ENCODE measurements at regions not wholly inside any gene's neighbourhood (a gene's known extent, or its start where the extent isn't known, plus 50 kb on each side); places are given as distances from the start of the nearest gene placed in this dataset.

DNA sequence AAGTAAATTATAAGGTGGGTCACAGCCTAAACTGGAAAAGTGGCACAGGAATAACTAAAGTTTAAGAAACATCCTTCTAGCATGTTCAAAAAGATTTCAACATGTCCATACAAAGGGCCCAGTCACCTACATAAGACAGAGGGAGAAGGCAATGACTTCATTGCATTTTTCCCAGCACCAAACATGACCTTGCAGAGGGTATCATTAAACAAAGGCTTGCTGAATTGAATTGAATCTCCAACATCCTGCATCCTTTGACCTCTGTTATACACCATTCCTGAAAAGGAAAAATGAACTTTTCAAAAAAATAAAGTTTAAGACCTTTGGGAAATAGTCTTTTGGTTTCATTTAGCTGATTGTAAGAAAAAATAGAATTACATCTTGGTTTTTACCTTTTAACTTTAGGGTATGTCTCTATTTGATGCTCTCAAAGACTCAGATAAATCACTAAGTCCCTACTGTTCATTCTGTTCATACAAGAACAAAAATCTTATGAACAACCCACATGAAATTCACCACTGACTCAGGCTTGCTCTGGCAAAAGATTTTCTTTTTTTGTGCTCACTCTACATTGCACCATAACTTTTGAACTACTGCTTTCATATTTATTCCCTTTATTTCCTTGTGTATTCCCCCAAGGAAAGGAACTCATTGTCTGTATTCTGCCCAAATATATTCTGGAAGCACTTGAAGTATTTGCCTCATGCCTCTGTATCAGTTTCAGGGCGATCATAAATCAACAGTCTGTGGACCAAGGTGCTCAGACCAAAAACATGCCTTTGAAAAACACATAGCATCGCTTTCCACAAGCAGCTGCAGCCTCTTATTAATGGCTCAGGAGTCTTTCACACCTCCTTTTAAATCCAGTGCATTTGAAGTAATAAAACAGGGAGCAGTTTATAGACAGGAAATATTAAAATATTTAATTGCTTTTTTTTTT is 121.7 kb downstream of the DUSP6 start:
- TF ChIP-seq, protein P1, sequence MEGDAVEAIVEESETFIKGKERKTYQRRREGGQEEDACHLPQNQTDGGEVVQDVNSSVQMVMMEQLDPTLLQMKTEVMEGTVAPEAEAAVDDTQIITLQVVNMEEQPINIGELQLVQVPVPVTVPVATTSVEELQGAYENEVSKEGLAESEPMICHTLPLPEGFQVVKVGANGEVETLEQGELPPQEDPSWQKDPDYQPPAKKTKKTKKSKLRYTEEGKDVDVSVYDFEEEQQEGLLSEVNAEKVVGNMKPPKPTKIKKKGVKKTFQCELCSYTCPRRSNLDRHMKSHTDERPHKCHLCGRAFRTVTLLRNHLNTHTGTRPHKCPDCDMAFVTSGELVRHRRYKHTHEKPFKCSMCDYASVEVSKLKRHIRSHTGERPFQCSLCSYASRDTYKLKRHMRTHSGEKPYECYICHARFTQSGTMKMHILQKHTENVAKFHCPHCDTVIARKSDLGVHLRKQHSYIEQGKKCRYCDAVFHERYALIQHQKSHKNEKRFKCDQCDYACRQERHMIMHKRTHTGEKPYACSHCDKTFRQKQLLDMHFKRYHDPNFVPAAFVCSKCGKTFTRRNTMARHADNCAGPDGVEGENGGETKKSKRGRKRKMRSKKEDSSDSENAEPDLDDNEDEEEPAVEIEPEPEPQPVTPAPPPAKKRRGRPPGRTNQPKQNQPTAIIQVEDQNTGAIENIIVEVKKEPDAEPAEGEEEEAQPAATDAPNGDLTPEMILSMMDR (conservative IDR thresholded peaks at IDR 0.05; ENCODE audit: low read depth, low read length), result no peak
- TF ChIP-seq EZH2 (IDR thresholded peaks at IDR 0.05; ENCODE audit: low read length, unreplicated experiment) (no peak), EZH2phosphoT487 (IDR thresholded peaks at IDR 0.05; ENCODE audit: borderline replicate concordance, low read length) (no peak)
